GM12878 (cell line): ENCODE measurements at regions not wholly inside any gene's neighbourhood (a gene's known extent, or its start where the extent isn't known, plus 50 kb on each side); places are given as distances from the start of the nearest gene placed in this dataset.

Experiments used
- ATAC-seq: fragments of 200-7000 bp; cut with Tn5 transposase; 3 replicates; pipeline ENCODE4 v1.9.1; 2020; ENCODE audit warnings: mild to moderate bottlenecking, moderate library complexity
- BruUV-seq: library from RNA; stranded (reverse); fragments of 400-500 nt; replicated peaks from 2 replicates; lab custom pipeline; 2021; lab: Mats Ljungman, UMichigan
- CTCF ChIA-PET: fragments of 300-600 bp; sonication (Branson Sonifier 250); formaldehyde crosslinking; extraction: SDS; loops from one replicate; lab custom pipeline; 2021; ENCODE audit warnings: inconsistent platforms; lab: Yijun Ruan, JAX
- POLR2A ChIA-PET: fragments of 350-600 bp; formaldehyde crosslinking; extraction: SDS; loops from one replicate; lab custom pipeline; 2021; ENCODE audit warnings: inconsistent platforms; lab: Charles Lee
- RAD21 ChIA-PET: fragments of 300-600 bp; sonication (Branson Sonifier 250); formaldehyde crosslinking; loops from one replicate; lab custom pipeline; 2023; ENCODE audit warnings: antibody characterized with exemption; ENCODE audit not compliant: unreplicated experiment; lab: Charles Lee
- SMC1A ChIA-PET: fragments of 300-600 bp; sonication (Branson Sonifier 250); formaldehyde crosslinking; loops from one replicate; lab custom pipeline; 2023; ENCODE audit not compliant: unreplicated experiment, uncharacterized antibody; lab: Charles Lee
- DNase-seq: peaks from one replicate; pipeline ENCODE4 v3.0.0-alpha.2; 2011; ENCODE audit warnings: low read depth, low spot score
- FAIRE-seq: peaks from 3 replicates; lab custom pipeline; 2011; peaks lifted over from hg19 to GRCh38; lab: Jason Lieb, UNC
- H2AFZ ChIP-seq: 2 replicates; pipeline ENCODE4 v1.6.0; 2011; ENCODE audit warnings: low read depth, low read length, control low read depth; ENCODE audit not compliant: control insufficient read depth
- H3K27ac ChIP-seq: 2 replicates; pipeline ENCODE4 v1.5.1; 2011; ENCODE audit warnings: control low read depth; ENCODE audit not compliant: control insufficient read depth, insufficient read depth
- H3K27me3 ChIP-seq, 2 experiments: replicated peaks in 1 of 2; 2 replicates each; pipeline versions ENCODE4 v1.6.0 to v1.6.1; 2011; ENCODE audit warnings: low read length in 1 of 2; ENCODE audit not compliant: control insufficient read depth in 2 of 2, insufficient read depth in 2 of 2
- H3K36me3 ChIP-seq, 2 experiments: 2 replicates each; pipeline ENCODE4 v1.5.1; 2011; ENCODE audit warnings: low read length in 1 of 2; ENCODE audit not compliant: control insufficient read depth in 2 of 2, insufficient read depth in 2 of 2
- H3K4me1 ChIP-seq: 2 replicates; pipeline ENCODE4 v1.6.1; 2011; ENCODE audit warnings: mild to moderate bottlenecking, low read length, moderate library complexity, mixed read lengths; ENCODE audit not compliant: control insufficient read depth, insufficient read depth
- H3K4me2 ChIP-seq: 2 replicates; pipeline ENCODE4 v1.6.0; 2011; ENCODE audit warnings: control low read depth; ENCODE audit not compliant: control insufficient read depth, insufficient read depth
- H3K4me3 ChIP-seq: fragments of 200-600 bp; sonication (generic); 2 replicates; pipeline ENCODE4 v1.5.1; 2016
- H3K79me2 ChIP-seq: 2 replicates; pipeline ENCODE4 v1.6.0; 2011; ENCODE audit warnings: low read length; ENCODE audit not compliant: control insufficient read depth, insufficient read depth
- H3K9ac ChIP-seq: 2 replicates; pipeline ENCODE4 v1.8.0; 2011; ENCODE audit warnings: low read length, control low read depth, mixed read lengths; ENCODE audit not compliant: control insufficient read depth, insufficient read depth
- H3K9me3 ChIP-seq: replicated peaks from 3 replicates; pipeline ENCODE4 v1.5.1; 2011; ENCODE audit warnings: mild to moderate bottlenecking, low read length; ENCODE audit not compliant: control insufficient read depth, insufficient read depth
- H4K20me1 ChIP-seq: 2 replicates; pipeline ENCODE4 v1.6.0; 2011; ENCODE audit not compliant: control insufficient read depth, insufficient read depth
- BACH1 ChIP-seq: fragments of 450-650 bp; IDR thresholded peaks from 2 replicates; pipeline ENCODE4 v1.6.1; 2017; ENCODE audit warnings: mild to moderate bottlenecking, borderline replicate concordance
- CEBPZ ChIP-seq: fragments of 150-350 bp; IDR thresholded peaks from 2 replicates; pipeline ENCODE4 v1.6.1; 2016; ENCODE audit warnings: low read depth, low read length
- CREB1 ChIP-seq: IDR thresholded peaks from 2 replicates; pipeline ENCODE4 v1.6.1; 2012; ENCODE audit warnings: low read depth, mild to moderate bottlenecking, inconsistent platforms
- EGR1 ChIP-seq, 2 experiments: IDR thresholded peaks; 1 replicate in 1 of 2; 2 replicates in 1 of 2; pipeline ENCODE4 v1.6.1; 2011 to 2012; ENCODE audit warnings: low read depth in 2 of 2, low read length in 2 of 2, borderline replicate concordance in 1 of 2, mild to moderate bottlenecking in 1 of 2, moderate library complexity in 1 of 2
- HCFC1 ChIP-seq: fragments of 150-350 bp; IDR thresholded peaks from 2 replicates; pipeline ENCODE4 v1.6.1; 2014; ENCODE audit warnings: low read length
- HDAC2 ChIP-seq: fragments of 200-600 bp; sonication (generic); IDR thresholded peaks from 2 replicates; pipeline ENCODE4 v1.6.1; 2017
- IRF4 ChIP-seq: IDR thresholded peaks from 2 replicates; pipeline ENCODE4 v1.6.1; 2011; ENCODE audit warnings: low read depth, low read length
- KAT2A ChIP-seq: conservative IDR thresholded peaks from 2 replicates; pipeline ENCODE4 v1.6.1; 2011; ENCODE audit warnings: low read depth, low read length; ENCODE audit not compliant: control insufficient read depth
- POLR2AphosphoS2 ChIP-seq: IDR thresholded peaks from 2 replicates; pipeline ENCODE4 v1.6.1; 2011; ENCODE audit warnings: low read depth, mild to moderate bottlenecking, low read length, improper control_type of control experiment, moderate library complexity
- RCOR1 ChIP-seq: conservative IDR thresholded peaks from 2 replicates; pipeline ENCODE4 v1.6.1; 2012; ENCODE audit warnings: low read depth, low read length, improper control_type of control experiment
- TBL1XR1 ChIP-seq: IDR thresholded peaks from 2 replicates; pipeline ENCODE4 v1.6.1; 2012; ENCODE audit warnings: low read depth, low read length, improper control_type of control experiment
- TCF12 ChIP-seq: IDR thresholded peaks from 2 replicates; pipeline ENCODE4 v1.6.1; 2011; ENCODE audit warnings: low read depth, mild to moderate bottlenecking, low read length
- TCF7 ChIP-seq: IDR thresholded peaks from 2 replicates; pipeline ENCODE4 v1.6.1; 2014; ENCODE audit warnings: antibody characterized with exemption, borderline replicate concordance
- ZNF207 ChIP-seq: fragments of 450-650 bp; IDR thresholded peaks from 2 replicates; pipeline ENCODE4 v1.6.1; 2014; ENCODE audit warnings: antibody characterized with exemption, mild to moderate bottlenecking, borderline replicate concordance
- ZNF384 ChIP-seq: IDR thresholded peaks from 2 replicates; pipeline ENCODE4 v1.6.1; 2012; ENCODE audit warnings: low read depth, mild to moderate bottlenecking, low read length, improper control_type of control experiment, borderline replicate concordance
- ZNF687 ChIP-seq: fragments of 450-650 bp; IDR thresholded peaks from 2 replicates; pipeline ENCODE4 v1.6.1; 2017; ENCODE audit warnings: mild to moderate bottlenecking, moderate library complexity
- WGBS: methylation state at CpG from one replicate; pipeline ENCODE4 v1.1.6; 2016; ENCODE audit warnings: low lambda C conversion rate; ENCODE audit not compliant: insufficient replicate concordance, insufficient coverage; ENCODE audit errors: missing lambda C conversion rate; 5-methylcytosine and 5-hydroxymethylcytosine counted together
- in situ Hi-C: fragments of 300-500 bp; cut with MboI; formaldehyde crosslinking; loops from 9 replicates; pipeline ENCODE4 v1.14.3; 2018; ENCODE audit warnings: mixed read lengths
- intact Hi-C: fragments of 100-400 bp; cut with micrococcal nuclease; formaldehyde crosslinking; loops from one replicate; pipeline ENCODE4 v1.14.2; 2022; ENCODE audit not compliant: unreplicated experiment
- TF ChIP-seq, protein P1 (sequence below): fragments of 450-650 bp; IDR thresholded peaks from 2 replicates; pipeline ENCODE4 v1.6.1; 2017; ENCODE audit warnings: antibody characterized with exemption, mild to moderate bottlenecking, moderate library complexity

- Histone ChIP-seq H3K9me3 (no peaks in the 10 kb centered on the region), H4K20me1 (no peaks in the 10 kb centered on the region), H3K27me3 (no peaks in the 10 kb centered on the region), H3K9ac (no peak overlapping the region), H3K4me1 (no peaks in the 10 kb centered on the region), H3K4me2 (no peak overlapping the region), H2AFZ (no peak overlapping the region), H3K36me3 (no peaks in the 10 kb centered on the region), H3K79me2 (no peaks in the 10 kb centered on the region), H3K4me3 (no peak overlapping the region), H3K27ac (no peak overlapping the region)
- ChIA-PET SMC1A (no interaction called here), RAD21 (no interaction called here), POLR2A (no interaction called here), CTCF (interaction anchor here (1.0 kb wide), 1 partner anchor 10 kb away, joined by 3 read pairs; no protein-coding TSS in a partner anchor)
- in situ Hi-C loops (no loop called here), intact Hi-C loops (no loop called here)
- FAIRE-seq, result no peak
- DNase-seq, result no peak
- no TSS peak for BruUV-seq
- ATAC-seq, result no peak
- 27% methylated on average over 1 of the region's 1 CpG for WGBS
- TF ChIP-seq, protein P1, sequence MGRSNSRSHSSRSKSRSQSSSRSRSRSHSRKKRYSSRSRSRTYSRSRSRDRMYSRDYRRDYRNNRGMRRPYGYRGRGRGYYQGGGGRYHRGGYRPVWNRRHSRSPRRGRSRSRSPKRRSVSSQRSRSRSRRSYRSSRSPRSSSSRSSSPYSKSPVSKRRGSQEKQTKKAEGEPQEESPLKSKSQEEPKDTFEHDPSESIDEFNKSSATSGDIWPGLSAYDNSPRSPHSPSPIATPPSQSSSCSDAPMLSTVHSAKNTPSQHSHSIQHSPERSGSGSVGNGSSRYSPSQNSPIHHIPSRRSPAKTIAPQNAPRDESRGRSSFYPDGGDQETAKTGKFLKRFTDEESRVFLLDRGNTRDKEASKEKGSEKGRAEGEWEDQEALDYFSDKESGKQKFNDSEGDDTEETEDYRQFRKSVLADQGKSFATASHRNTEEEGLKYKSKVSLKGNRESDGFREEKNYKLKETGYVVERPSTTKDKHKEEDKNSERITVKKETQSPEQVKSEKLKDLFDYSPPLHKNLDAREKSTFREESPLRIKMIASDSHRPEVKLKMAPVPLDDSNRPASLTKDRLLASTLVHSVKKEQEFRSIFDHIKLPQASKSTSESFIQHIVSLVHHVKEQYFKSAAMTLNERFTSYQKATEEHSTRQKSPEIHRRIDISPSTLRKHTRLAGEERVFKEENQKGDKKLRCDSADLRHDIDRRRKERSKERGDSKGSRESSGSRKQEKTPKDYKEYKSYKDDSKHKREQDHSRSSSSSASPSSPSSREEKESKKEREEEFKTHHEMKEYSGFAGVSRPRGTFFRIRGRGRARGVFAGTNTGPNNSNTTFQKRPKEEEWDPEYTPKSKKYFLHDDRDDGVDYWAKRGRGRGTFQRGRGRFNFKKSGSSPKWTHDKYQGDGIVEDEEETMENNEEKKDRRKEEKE, result no peak
- TF ChIP-seq TCF7 (no peak), HCFC1 (no peak), KAT2A (no peak), ZNF207 (no peak), ZNF687 (no peak), CEBPZ (no peak), EGR1 (IDR thresholded peaks at IDR 0.05; ENCODE audit: borderline replicate concordance in 1 of 2, low read depth in 2 of 2, low read length in 2 of 2) (no peak), TCF12 (no peak), HDAC2 (no peak), TBL1XR1 (no peak), POLR2AphosphoS2 (no peak), RCOR1 (no peak), IRF4 (no peak), BACH1 (no peak), CREB1 (no peak), ZNF384 (no peak)
These were observed 469.1 kb downstream of the PRKD1 start for GRCh38 chr14:29458547-29458946.
